Right lobe of liver (tissue), 4 donors: ENCODE measurements at regions not wholly inside any gene's neighbourhood (a gene's known extent, or its start where the extent isn't known, plus 50 kb on each side); places are given as distances from the start of the nearest gene placed in this dataset.

Experiments
- POLR2A ChIP-seq: fragments of 450-650 bp; IDR thresholded peaks from one replicate; pipeline ENCODE4 v1.6.1; 2017; ENCODE audit warnings: antibody characterized with exemption, mild to moderate bottlenecking
- TF ChIP-seq, protein P1 (sequence below), 4 donors: fragments of 200-600 bp in 3 of 4; fragments of 450-650 bp in 1 of 4; IDR thresholded peaks; one replicate each; pipeline versions ENCODE4 v1.5.1 to v1.8.0; 2016 to 2022; ENCODE audit warnings: antibody characterized with exemption in 4 of 4, mild to moderate bottlenecking in 2 of 4
- donor health status: DM: no; HTN: no; CAD: no.
- donor health status: DM: no; HTN: no; CAD: no.
- donor health status: DM: no; HTN: yes; CAD: no.

DNA sequence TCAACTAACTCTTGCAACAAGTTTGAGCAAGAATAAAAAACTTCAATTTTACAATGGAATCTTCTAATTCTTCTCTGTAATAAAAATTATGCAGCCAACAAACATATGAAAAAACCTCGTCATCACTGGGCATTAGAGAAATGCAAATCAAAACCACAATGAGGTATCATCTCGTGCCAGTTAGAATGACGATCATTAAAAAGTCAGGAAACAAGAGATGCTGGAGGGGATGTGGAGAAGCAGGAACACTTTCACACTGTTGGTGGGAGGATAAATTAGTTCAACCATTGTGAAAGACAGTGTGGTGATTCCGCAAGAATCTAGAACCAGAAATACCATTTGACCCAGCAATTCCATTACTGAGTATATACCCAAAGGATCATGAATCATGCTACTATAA, 327.5 kb upstream of the LYPLAL1 start:
- TF ChIP-seq, protein P1, sequence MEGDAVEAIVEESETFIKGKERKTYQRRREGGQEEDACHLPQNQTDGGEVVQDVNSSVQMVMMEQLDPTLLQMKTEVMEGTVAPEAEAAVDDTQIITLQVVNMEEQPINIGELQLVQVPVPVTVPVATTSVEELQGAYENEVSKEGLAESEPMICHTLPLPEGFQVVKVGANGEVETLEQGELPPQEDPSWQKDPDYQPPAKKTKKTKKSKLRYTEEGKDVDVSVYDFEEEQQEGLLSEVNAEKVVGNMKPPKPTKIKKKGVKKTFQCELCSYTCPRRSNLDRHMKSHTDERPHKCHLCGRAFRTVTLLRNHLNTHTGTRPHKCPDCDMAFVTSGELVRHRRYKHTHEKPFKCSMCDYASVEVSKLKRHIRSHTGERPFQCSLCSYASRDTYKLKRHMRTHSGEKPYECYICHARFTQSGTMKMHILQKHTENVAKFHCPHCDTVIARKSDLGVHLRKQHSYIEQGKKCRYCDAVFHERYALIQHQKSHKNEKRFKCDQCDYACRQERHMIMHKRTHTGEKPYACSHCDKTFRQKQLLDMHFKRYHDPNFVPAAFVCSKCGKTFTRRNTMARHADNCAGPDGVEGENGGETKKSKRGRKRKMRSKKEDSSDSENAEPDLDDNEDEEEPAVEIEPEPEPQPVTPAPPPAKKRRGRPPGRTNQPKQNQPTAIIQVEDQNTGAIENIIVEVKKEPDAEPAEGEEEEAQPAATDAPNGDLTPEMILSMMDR (IDR thresholded peaks at IDR 0.05): no peak
- TF ChIP-seq POLR2A: no peak
